ENCODE measurements at regions not wholly inside any gene's neighbourhood (a gene's known extent, or its start where the extent isn't known, plus 50 kb on each side); places are given as distances from the start of the nearest gene placed in this dataset.

- no peak overlapping the region for H3K4me3 ChIP-seq (ENCODE audit: control insufficient read depth in 1 of 2, extremely low read depth in 1 of 2, low read length in 1 of 2)
- ChIA-PET CTCF (no interaction called here), POLR2A (no interaction called here)
- no peak overlapping the region for H3K27ac Mint-ChIP-seq
- no peak overlapping the region for H3K4me3 Mint-ChIP-seq
- H3K4me1 ChIP-seq (ENCODE audit: control insufficient read depth in 1 of 2, extremely low read depth in 1 of 2, insufficient read depth in 2 of 2, low read length in 2 of 2): no peaks in the 10 kb centered on the region
- ATAC-seq (replicated peaks in 1 of 4) (no peak), DNase-seq (peak in 3 of 35 experiments; percentile 4 to 13 (median 8))
- H3K9me3 Mint-ChIP-seq: peaks cover 13 to 26% (median 25%) of the 10 kb centered on the region in 3 donors
- H3K36me3 Mint-ChIP-seq: no peaks in the 10 kb centered on the region
- H3K36me3 ChIP-seq (ENCODE audit: control insufficient read depth in 2 of 2, extremely low read depth in 1 of 2, insufficient read depth in 1 of 2, low read length in 1 of 2): no peaks in the 10 kb centered on the region
- 100% methylated on average over 2 of the region's 2 CpGs for WGBS (ENCODE audit: insufficient coverage)
- H3K4me1 Mint-ChIP-seq: no peaks in the 10 kb centered on the region
- no peaks in the 10 kb centered on the region for H3K27me3 ChIP-seq (replicated peaks in 1 of 2; ENCODE audit: control insufficient read depth in 2 of 2, extremely low read depth in 1 of 2, insufficient read depth in 2 of 2, low read length in 1 of 2)
- H3K27ac ChIP-seq (ENCODE audit: low read length): no peak overlapping the region
- H3K9me3 ChIP-seq: no peaks in the 10 kb centered on the region
- no peaks in the 10 kb centered on the region for H3K27me3 Mint-ChIP-seq
Measured at GRCh38 chr4:188930822-188931221, 791.6 kb downstream of the TRIML1 start.

GRCh38 chr4:188934320-188934962 lies 795.2 kb downstream of the TRIML1 start:
- Histone ChIP-seq H3K9me3 (no peaks in the 10 kb centered on the region), H3K4me1 (ENCODE audit: control insufficient read depth in 1 of 2, extremely low read depth in 1 of 2, insufficient read depth in 2 of 2, low read length in 2 of 2) (no peaks in the 10 kb centered on the region), H3K4me3 (ENCODE audit: control insufficient read depth in 1 of 2, extremely low read depth in 1 of 2, low read length in 1 of 2) (no peak overlapping the region), H3K36me3 (ENCODE audit: control insufficient read depth in 2 of 2, extremely low read depth in 1 of 2, insufficient read depth in 1 of 2, low read length in 1 of 2) (no peaks in the 10 kb centered on the region), H3K27ac (ENCODE audit: low read length) (no peak overlapping the region), H3K27me3 (replicated peaks in 1 of 2; ENCODE audit: control insufficient read depth in 2 of 2, extremely low read depth in 1 of 2, insufficient read depth in 2 of 2, low read length in 1 of 2) (no peaks in the 10 kb centered on the region)
- ChIA-PET POLR2A (no interaction called here), CTCF (no interaction called here)
- Mint-ChIP-seq H3K27me3 (no peaks in the 10 kb centered on the region), H3K27ac (no peak overlapping the region), H3K36me3 (no peaks in the 10 kb centered on the region), H3K4me3 (no peak overlapping the region), H3K4me1 (no peaks in the 10 kb centered on the region), H3K9me3 (peaks cover 10 to 30% (median 16%) of the 10 kb centered on the region in 3 donors)
- ATAC-seq (replicated peaks in 1 of 4) (no peak), DNase-seq (no peak)
- no CpG with 5 or more reads among the region's 5 CpGs for WGBS (ENCODE audit: insufficient coverage)

GRCh38 chr4:188941524-188942119 lies 802.4 kb downstream of the TRIML1 start:
- ATAC-seq (replicated peaks in 1 of 4) (no peak), DNase-seq (no peak)
- Histone ChIP-seq H3K4me3 (ENCODE audit: control insufficient read depth in 1 of 2, extremely low read depth in 1 of 2, low read length in 1 of 2) (no peak overlapping the region), H3K36me3 (ENCODE audit: control insufficient read depth in 2 of 2, extremely low read depth in 1 of 2, insufficient read depth in 1 of 2, low read length in 1 of 2) (no peaks in the 10 kb centered on the region), H3K27me3 (replicated peaks in 1 of 2; ENCODE audit: control insufficient read depth in 2 of 2, extremely low read depth in 1 of 2, insufficient read depth in 2 of 2, low read length in 1 of 2) (no peaks in the 10 kb centered on the region), H3K9me3 (peaks cover 3% of the 10 kb centered on the region), H3K4me1 (ENCODE audit: control insufficient read depth in 1 of 2, extremely low read depth in 1 of 2, insufficient read depth in 2 of 2, low read length in 2 of 2) (no peaks in the 10 kb centered on the region), H3K27ac (ENCODE audit: low read length) (no peak overlapping the region)
- Mint-ChIP-seq H3K4me1 (no peaks in the 10 kb centered on the region), H3K27ac (no peak overlapping the region), H3K36me3 (no peaks in the 10 kb centered on the region), H3K4me3 (no peak overlapping the region), H3K9me3 (peaks cover 12 to 14% (median 14%) of the 10 kb centered on the region in 3 donors), H3K27me3 (no peaks in the 10 kb centered on the region)
- CTCF ChIA-PET: no interaction called here
- POLR2A ChIA-PET: no interaction called here
- 75% methylated on average over 2 of the region's 3 CpGs for WGBS (ENCODE audit: insufficient coverage)

GRCh38 chr4:188942606-188943005 lies 803.4 kb downstream of the TRIML1 start:
- Mint-ChIP-seq H3K4me3 (no peak overlapping the region), H3K9me3 (peaks cover 9 to 15% (median 12%) of the 10 kb centered on the region in 3 donors), H3K27me3 (no peaks in the 10 kb centered on the region), H3K27ac (no peak overlapping the region), H3K4me1 (no peaks in the 10 kb centered on the region), H3K36me3 (no peaks in the 10 kb centered on the region)
- ChIA-PET POLR2A (no interaction called here), CTCF (no interaction called here)
- H3K36me3 ChIP-seq (ENCODE audit: control insufficient read depth in 2 of 2, extremely low read depth in 1 of 2, insufficient read depth in 1 of 2, low read length in 1 of 2): no peaks in the 10 kb centered on the region
- ATAC-seq (replicated peaks in 1 of 4) (no peak), DNase-seq (no peak)
- no peak overlapping the region for H3K4me3 ChIP-seq (ENCODE audit: control insufficient read depth in 1 of 2, extremely low read depth in 1 of 2, low read length in 1 of 2)
- H3K27me3 ChIP-seq (replicated peaks in 1 of 2; ENCODE audit: control insufficient read depth in 2 of 2, extremely low read depth in 1 of 2, insufficient read depth in 2 of 2, low read length in 1 of 2): no peaks in the 10 kb centered on the region
- H3K27ac ChIP-seq (ENCODE audit: low read length): no peak overlapping the region
- no peaks in the 10 kb centered on the region for H3K4me1 ChIP-seq (ENCODE audit: control insufficient read depth in 1 of 2, extremely low read depth in 1 of 2, insufficient read depth in 2 of 2, low read length in 2 of 2)
- H3K9me3 ChIP-seq: peaks cover 3% of the 10 kb centered on the region
- no CpG with 5 or more reads among the region's 3 CpGs for WGBS (ENCODE audit: insufficient coverage)

- Histone ChIP-seq H3K4me3 (ENCODE audit: control insufficient read depth in 1 of 2, extremely low read depth in 1 of 2, low read length in 1 of 2) (no peak overlapping the region), H3K27ac (ENCODE audit: low read length) (no peak overlapping the region), H3K4me1 (ENCODE audit: control insufficient read depth in 1 of 2, extremely low read depth in 1 of 2, insufficient read depth in 2 of 2, low read length in 2 of 2) (no peaks in the 10 kb centered on the region), H3K27me3 (replicated peaks in 1 of 2; ENCODE audit: control insufficient read depth in 2 of 2, extremely low read depth in 1 of 2, insufficient read depth in 2 of 2, low read length in 1 of 2) (no peaks in the 10 kb centered on the region), H3K36me3 (ENCODE audit: control insufficient read depth in 2 of 2, extremely low read depth in 1 of 2, insufficient read depth in 1 of 2, low read length in 1 of 2) (no peaks in the 10 kb centered on the region), H3K9me3 (no peaks in the 10 kb centered on the region)
- WGBS (ENCODE audit: insufficient coverage): no CpG with 5 or more reads among the region's 4 CpGs
- Mint-ChIP-seq H3K4me3 (no peak overlapping the region), H3K27me3 (no peaks in the 10 kb centered on the region), H3K27ac (no peak overlapping the region), H3K9me3 (peaks cover 11 to 20% (median 20%) of the 10 kb centered on the region in 3 donors), H3K36me3 (no peaks in the 10 kb centered on the region), H3K4me1 (no peaks in the 10 kb centered on the region)
- no peak for ATAC-seq (replicated peaks in 1 of 4)
- DNase-seq: no peak
- ChIA-PET CTCF (no interaction called here), POLR2A (no interaction called here)
Measured at GRCh38 chr4:188949596-188949995, 810.4 kb downstream of the TRIML1 start.

GRCh38 chr4:188955066-188955465 lies 815.8 kb downstream of the TRIML1 start:
- Histone ChIP-seq H3K4me3 (ENCODE audit: control insufficient read depth in 1 of 2, extremely low read depth in 1 of 2, low read length in 1 of 2) (no peak overlapping the region), H3K27me3 (replicated peaks in 1 of 2; ENCODE audit: control insufficient read depth in 2 of 2, extremely low read depth in 1 of 2, insufficient read depth in 2 of 2, low read length in 1 of 2) (no peaks in the 10 kb centered on the region), H3K4me1 (ENCODE audit: control insufficient read depth in 1 of 2, extremely low read depth in 1 of 2, insufficient read depth in 2 of 2, low read length in 2 of 2) (no peaks in the 10 kb centered on the region), H3K36me3 (ENCODE audit: control insufficient read depth in 2 of 2, extremely low read depth in 1 of 2, insufficient read depth in 1 of 2, low read length in 1 of 2) (no peaks in the 10 kb centered on the region), H3K27ac (ENCODE audit: low read length) (no peak overlapping the region), H3K9me3 (no peaks in the 10 kb centered on the region)
- CTCF ChIA-PET: interaction anchor here in 1 of 2 donors (0.6 kb wide), 1 partner anchor 175 kb away, joined by 3 read pairs; no protein-coding TSS in a partner anchor
- WGBS (ENCODE audit: insufficient coverage): no CpG with 5 or more reads among the region's 2 CpGs
- DNase-seq: no peak
- Mint-ChIP-seq H3K4me1 (no peaks in the 10 kb centered on the region), H3K9me3 (peaks cover 9 to 27% (median 19%) of the 10 kb centered on the region in 3 donors), H3K36me3 (no peaks in the 10 kb centered on the region), H3K27me3 (no peaks in the 10 kb centered on the region), H3K27ac (no peak overlapping the region), H3K4me3 (no peak overlapping the region)
- POLR2A ChIA-PET: no interaction called here
- no peak for ATAC-seq (replicated peaks in 1 of 4)

All from T-cell (primary cell).